ENCODE measurements at regions not wholly inside any gene's neighbourhood (a gene's known extent, or its start where the extent isn't known, plus 50 kb on each side); places are given as distances from the start of the nearest gene placed in this dataset.

GRCh38 chr9:3773362-3774060, 247.7 kb upstream of the RFX3 start:
- Histone ChIP-seq H2AFZ (ENCODE audit: low read length) (no peak overlapping the region), H3K4me3 (ENCODE audit: low read length) (no peak overlapping the region), H3K27me3 (ENCODE audit: low read length) (no peaks in the 10 kb centered on the region), H3K9me2 (replicated peaks; ENCODE audit: low read length) (no peaks in the 10 kb centered on the region), H3K9me3 (ENCODE audit: low read length) (no peaks in the 10 kb centered on the region), H3K27ac (ENCODE audit: low read length) (no peak overlapping the region), H3F3A (ENCODE audit: low read length, unreplicated experiment) (no peaks in the 10 kb centered on the region), H4K20me1 (ENCODE audit: low read length) (no peaks in the 10 kb centered on the region), H3K36me3 (ENCODE audit: low read depth, low read length) (no peaks in the 10 kb centered on the region), H3K4me2 (ENCODE audit: low read length) (no peak overlapping the region), H3K79me2 (ENCODE audit: low read length) (no peaks in the 10 kb centered on the region), H3K9ac (ENCODE audit: low read length) (no peak overlapping the region), H3K4me1 (ENCODE audit: insufficient read depth, low read length) (no peaks in the 10 kb centered on the region)
- ATAC-seq, result no peak
- TF ChIP-seq CTCF (conservative IDR thresholded peaks at IDR 0.05; ENCODE audit: low read depth, low read length) (no peak), EZH2 (IDR thresholded peaks at IDR 0.05; ENCODE audit: low read length, unreplicated experiment) (no peak), EZH2phosphoT487 (IDR thresholded peaks at IDR 0.05; ENCODE audit: borderline replicate concordance, low read length) (no peak)
- ChIA-PET POLR2A (ENCODE audit: unreplicated experiment) (no interaction called here), CTCF (no interaction called here)
- intact Hi-C loops (cut with micrococcal nuclease), result no loop called here
- no TSS peak for BruUV-seq (replicated peaks)
- no peak for DNase-seq

- no peak for ATAC-seq
- intact Hi-C loops (cut with micrococcal nuclease), result no loop called here
- H3K4me1 ChIP-seq (ENCODE audit: insufficient read depth, low read length), result no peaks in the 10 kb centered on the region
- BruUV-seq (replicated peaks), result no TSS peak
- ChIA-PET POLR2A (ENCODE audit: unreplicated experiment) (no interaction called here), CTCF (no interaction called here)
- no peaks in the 10 kb centered on the region for H3K79me2 ChIP-seq (ENCODE audit: low read length)
- no peaks in the 10 kb centered on the region for H3K36me3 ChIP-seq (ENCODE audit: low read depth, low read length)
- no peaks in the 10 kb centered on the region for H3K9me3 ChIP-seq (ENCODE audit: low read length)
- no peak for DNase-seq
- no peaks in the 10 kb centered on the region for H3K9me2 ChIP-seq (replicated peaks; ENCODE audit: low read length)
- H4K20me1 ChIP-seq (ENCODE audit: low read length), result no peaks in the 10 kb centered on the region
- H3K9ac ChIP-seq (ENCODE audit: low read length), result no peak overlapping the region
- H3K27ac ChIP-seq (ENCODE audit: low read length), result no peak overlapping the region
- H3F3A ChIP-seq (ENCODE audit: low read length, unreplicated experiment), result no peaks in the 10 kb centered on the region
- no peak overlapping the region for H3K4me2 ChIP-seq (ENCODE audit: low read length)
- TF ChIP-seq CTCF (conservative IDR thresholded peaks at IDR 0.05; ENCODE audit: low read depth, low read length) (no peak), EZH2phosphoT487 (IDR thresholded peaks at IDR 0.05; ENCODE audit: borderline replicate concordance, low read length) (no peak), EZH2 (IDR thresholded peaks at IDR 0.05; ENCODE audit: low read length, unreplicated experiment) (no peak)
- H3K4me3 ChIP-seq (ENCODE audit: low read length), result no peak overlapping the region
- no peaks in the 10 kb centered on the region for H3K27me3 ChIP-seq (ENCODE audit: low read length)
- no peak overlapping the region for H2AFZ ChIP-seq (ENCODE audit: low read length)
Observed at GRCh38 chr9:3769646-3770045, 243.8 kb upstream of the RFX3 start.

GRCh38 chr9:3768712-3769457, 243.1 kb upstream of the RFX3 start:
- H3K27ac ChIP-seq (ENCODE audit: low read length), result no peak overlapping the region
- H3K4me3 ChIP-seq (ENCODE audit: low read length), result no peak overlapping the region
- no peaks in the 10 kb centered on the region for H3K4me1 ChIP-seq (ENCODE audit: insufficient read depth, low read length)
- CTCF ChIA-PET, result no interaction called here
- no peak overlapping the region for H3K4me2 ChIP-seq (ENCODE audit: low read length)
- TF ChIP-seq CTCF (conservative IDR thresholded peaks at IDR 0.05; ENCODE audit: low read depth, low read length) (no peak), EZH2phosphoT487 (IDR thresholded peaks at IDR 0.05; ENCODE audit: borderline replicate concordance, low read length) (no peak), EZH2 (IDR thresholded peaks at IDR 0.05; ENCODE audit: low read length, unreplicated experiment) (no peak)
- POLR2A ChIA-PET (ENCODE audit: unreplicated experiment), result no interaction called here
- H3K9me3 ChIP-seq (ENCODE audit: low read length), result no peaks in the 10 kb centered on the region
- H3K9ac ChIP-seq (ENCODE audit: low read length), result no peak overlapping the region
- intact Hi-C loops (cut with micrococcal nuclease), result no loop called here
- ATAC-seq (no peak), DNase-seq (no peak)
- H3K27me3 ChIP-seq (ENCODE audit: low read length), result no peaks in the 10 kb centered on the region
- no peaks in the 10 kb centered on the region for H4K20me1 ChIP-seq (ENCODE audit: low read length)
- no peaks in the 10 kb centered on the region for H3K36me3 ChIP-seq (ENCODE audit: low read depth, low read length)
- H3K79me2 ChIP-seq (ENCODE audit: low read length), result no peaks in the 10 kb centered on the region
- BruUV-seq (replicated peaks), result no TSS peak
- no peaks in the 10 kb centered on the region for H3K9me2 ChIP-seq (replicated peaks; ENCODE audit: low read length)
- H2AFZ ChIP-seq (ENCODE audit: low read length), result no peak overlapping the region
- H3F3A ChIP-seq (ENCODE audit: low read length, unreplicated experiment), result no peaks in the 10 kb centered on the region

All from PC-3 (cell line).